IPS DF 4.7 (cell line): ENCODE measurements at regions not wholly inside any gene's neighbourhood (a gene's known extent, or its start where the extent isn't known, plus 50 kb on each side); places are given as distances from the start of the nearest gene placed in this dataset.
"Not testable (repeated sequence)": the region's sequence is repeated elsewhere in the genome, so short reads cannot be mapped to it uniquely, and the experiment has no call there.

Experiments used
- DNase-seq: peaks from one replicate; pipeline ENCODE4 v3.0.0-alpha.2; 2013; ENCODE audit warnings: low spot score; ENCODE audit errors: extremely low read depth

GRCh38 chr7:55705728-55706450 is 133.6 kb upstream of the VOPP1 start:
- DNase-seq, result not testable (repeated sequence)

- DNase-seq, result not testable (repeated sequence)
These were observed 130.5 kb upstream of the VOPP1 start for GRCh38 chr7:55702831-55703230.

GRCh38 chr7:55699450-55699842 is 127.1 kb upstream of the VOPP1 start:
- DNase-seq, result not testable (repeated sequence)

GRCh38 chr7:55698607-55699449 is 126.5 kb upstream of the VOPP1 start:
- not testable (repeated sequence) for DNase-seq

- not testable (repeated sequence) for DNase-seq
These were observed 123.8 kb upstream of the VOPP1 start for GRCh38 chr7:55695893-55696701.

GRCh38 chr7:55694484-55694883 is 122.2 kb upstream of the VOPP1 start:
- DNase-seq, result not testable (repeated sequence)

- DNase-seq, result not testable (repeated sequence)
These were observed 116.7 kb upstream of the VOPP1 start for GRCh38 chr7:55688684-55689681.

- not testable (repeated sequence) for DNase-seq
These were observed 116.0 kb upstream of the VOPP1 start for GRCh38 chr7:55688261-55688660.

GRCh38 chr7:55687252-55687651 is 115.0 kb upstream of the VOPP1 start:
- not testable (repeated sequence) for DNase-seq

- not testable (repeated sequence) for DNase-seq
These were observed 114.5 kb upstream of the VOPP1 start for GRCh38 chr7:55686771-55687170.

GRCh38 chr7:55683501-55683900 is 111.2 kb upstream of the VOPP1 start:
- not testable (repeated sequence) for DNase-seq

GRCh38 chr7:55675589-55675988 is 103.3 kb upstream of the VOPP1 start:
- DNase-seq, result not testable (repeated sequence)

GRCh38 chr7:55673525-55673924 is 101.2 kb upstream of the VOPP1 start:
- not testable (repeated sequence) for DNase-seq

- DNase-seq, result not testable (repeated sequence)
These were observed 99.8 kb upstream of the VOPP1 start for GRCh38 chr7:55672084-55672483.

- DNase-seq, result no peak
These were observed 85.4 kb upstream of the VOPP1 start for GRCh38 chr7:55657654-55658053.

- DNase-seq, result no peak
These were observed 78.8 kb upstream of the VOPP1 start for GRCh38 chr7:55651057-55651456.

GRCh38 chr7:55649238-55649637 is 76.9 kb upstream of the VOPP1 start:
- no peak for DNase-seq

- DNase-seq, result no peak
These were observed 72.3 kb upstream of the VOPP1 start for GRCh38 chr7:55644567-55644966.

- no peak for DNase-seq
These were observed 70.0 kb upstream of the VOPP1 start for GRCh38 chr7:55642266-55642665.

GRCh38 chr7:55641811-55642210 is 69.5 kb upstream of the VOPP1 start:
- no peak for DNase-seq
